ENCODE measurements at regions not wholly inside any gene's neighbourhood (a gene's known extent, or its start where the extent isn't known, plus 50 kb on each side); places are given as distances from the start of the nearest gene placed in this dataset.

GRCh38 chr7:3193379-3194120, 107.5 kb upstream of the SDK1 start:
- TF ChIP-seq SP1 (IDR thresholded peaks at IDR 0.05) (no peak), FOXM1 (IDR thresholded peaks at IDR 0.05; ENCODE audit: borderline replicate concordance) (no peak), HDGF (IDR thresholded peaks at IDR 0.05; ENCODE audit: borderline replicate concordance) (no peak), NFRKB (IDR thresholded peaks at IDR 0.05) (no peak), TARDBP (IDR thresholded peaks at IDR 0.05) (no peak), ARNT (IDR thresholded peaks at IDR 0.05) (no peak), L3MBTL2 (conservative IDR thresholded peaks at IDR 0.05) (no peak), BHLHE40 (IDR thresholded peaks at IDR 0.05; ENCODE audit: borderline replicate concordance) (no peak), LEF1 (IDR thresholded peaks at IDR 0.05; ENCODE audit: borderline replicate concordance) (no peak), FOXA1 (IDR thresholded peaks at IDR 0.05) (no peak), FOXK2 (IDR thresholded peaks at IDR 0.05) (no peak), SUZ12 (IDR thresholded peaks at IDR 0.05) (no peak)

All from HEK293T (cell line).